GM12865 (cell line): ENCODE measurements at regions not wholly inside any gene's neighbourhood (a gene's known extent, or its start where the extent isn't known, plus 50 kb on each side); places are given as distances from the start of the nearest gene placed in this dataset.
"Not testable (repeated sequence)": the region's sequence is repeated elsewhere in the genome, so short reads cannot be mapped to it uniquely, and the experiment has no call there.

Source experiments
- DNase-seq: peaks from one replicate; pipeline ENCODE4 v3.0.0; 2010; ENCODE audit warnings: low read depth
- H3K4me3 ChIP-seq: 2 replicates; pipeline ENCODE4 v1.5.1; 2011; ENCODE audit warnings: mild to moderate bottlenecking, low read depth, low read length, control low read depth
- TF ChIP-seq, protein P1 (sequence below): IDR thresholded peaks from 2 replicates; pipeline ENCODE4 v1.5.1; 2011; ENCODE audit warnings: low read length, control low read depth, low read depth, inconsistent platforms; ENCODE audit not compliant: insufficient read depth; ENCODE audit errors: missing control alignments

DNA sequence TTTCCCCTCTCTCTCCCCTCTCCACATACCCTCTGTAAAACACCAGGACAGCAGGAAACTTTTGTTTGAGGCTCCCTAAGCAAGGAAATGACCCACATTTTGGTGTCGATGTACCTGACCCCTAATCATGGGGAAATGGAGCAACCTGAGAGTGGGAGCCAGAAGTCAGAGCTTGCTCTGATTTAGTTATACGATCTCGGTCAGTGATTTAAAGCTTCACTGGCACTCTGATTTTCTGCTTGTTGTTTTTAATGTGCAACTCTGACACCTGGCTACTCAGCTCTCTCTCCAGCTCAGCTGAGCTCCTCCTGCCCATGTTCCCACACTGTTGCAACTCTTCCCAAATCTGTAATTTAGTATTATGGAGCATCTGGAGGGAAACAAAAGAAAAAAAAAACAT, 408.6 kb downstream of the ADAM29 start:
- H3K4me3 ChIP-seq: no peak overlapping the region
- DNase-seq: no peak
- TF ChIP-seq, protein P1, sequence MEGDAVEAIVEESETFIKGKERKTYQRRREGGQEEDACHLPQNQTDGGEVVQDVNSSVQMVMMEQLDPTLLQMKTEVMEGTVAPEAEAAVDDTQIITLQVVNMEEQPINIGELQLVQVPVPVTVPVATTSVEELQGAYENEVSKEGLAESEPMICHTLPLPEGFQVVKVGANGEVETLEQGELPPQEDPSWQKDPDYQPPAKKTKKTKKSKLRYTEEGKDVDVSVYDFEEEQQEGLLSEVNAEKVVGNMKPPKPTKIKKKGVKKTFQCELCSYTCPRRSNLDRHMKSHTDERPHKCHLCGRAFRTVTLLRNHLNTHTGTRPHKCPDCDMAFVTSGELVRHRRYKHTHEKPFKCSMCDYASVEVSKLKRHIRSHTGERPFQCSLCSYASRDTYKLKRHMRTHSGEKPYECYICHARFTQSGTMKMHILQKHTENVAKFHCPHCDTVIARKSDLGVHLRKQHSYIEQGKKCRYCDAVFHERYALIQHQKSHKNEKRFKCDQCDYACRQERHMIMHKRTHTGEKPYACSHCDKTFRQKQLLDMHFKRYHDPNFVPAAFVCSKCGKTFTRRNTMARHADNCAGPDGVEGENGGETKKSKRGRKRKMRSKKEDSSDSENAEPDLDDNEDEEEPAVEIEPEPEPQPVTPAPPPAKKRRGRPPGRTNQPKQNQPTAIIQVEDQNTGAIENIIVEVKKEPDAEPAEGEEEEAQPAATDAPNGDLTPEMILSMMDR: no peak

DNA sequence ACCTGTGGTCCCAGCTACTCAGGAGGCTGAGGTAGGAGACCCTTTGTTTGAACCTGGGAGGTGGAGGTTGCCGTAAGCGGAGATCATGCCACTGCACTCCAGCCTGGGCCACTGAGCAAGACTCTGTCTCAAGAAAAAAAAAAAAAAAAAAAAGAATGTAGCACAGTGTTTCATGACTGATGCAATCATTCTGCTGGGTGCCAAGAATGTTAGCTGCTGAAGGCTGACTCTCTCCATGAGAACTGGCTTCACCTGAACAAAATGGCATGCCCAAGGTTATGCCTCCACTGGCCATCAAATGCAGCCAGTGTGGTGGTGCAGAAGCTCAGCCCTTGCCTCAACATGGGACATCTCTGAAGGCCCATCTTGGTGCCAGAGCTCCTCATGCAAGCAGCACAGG, 412.1 kb downstream of the ADAM29 start:
- TF ChIP-seq, protein P1: no peak
- DNase-seq: no peak
- no peak overlapping the region for H3K4me3 ChIP-seq

DNA sequence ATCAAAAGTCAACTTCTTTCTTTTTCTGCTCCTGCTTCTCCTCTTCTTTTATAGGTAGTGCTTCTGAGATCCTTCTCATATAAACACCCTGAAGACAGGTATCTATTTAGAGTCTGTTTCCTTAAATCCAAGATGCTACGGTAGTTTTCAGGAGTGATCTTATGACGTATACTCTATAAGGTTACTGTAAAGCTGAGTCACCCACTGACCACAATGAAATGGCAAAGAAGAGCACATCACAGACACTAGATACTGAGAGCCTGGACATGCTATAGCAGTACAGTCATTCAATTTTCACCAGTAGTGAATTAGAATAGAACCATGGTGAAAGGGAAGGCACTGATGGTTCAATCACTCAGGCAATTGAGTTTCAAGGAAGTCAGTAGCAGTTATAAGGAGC, 412.5 kb downstream of the ADAM29 start:
- TF ChIP-seq, protein P1: no peak
- no peak for DNase-seq
- no peak overlapping the region for H3K4me3 ChIP-seq

DNA sequence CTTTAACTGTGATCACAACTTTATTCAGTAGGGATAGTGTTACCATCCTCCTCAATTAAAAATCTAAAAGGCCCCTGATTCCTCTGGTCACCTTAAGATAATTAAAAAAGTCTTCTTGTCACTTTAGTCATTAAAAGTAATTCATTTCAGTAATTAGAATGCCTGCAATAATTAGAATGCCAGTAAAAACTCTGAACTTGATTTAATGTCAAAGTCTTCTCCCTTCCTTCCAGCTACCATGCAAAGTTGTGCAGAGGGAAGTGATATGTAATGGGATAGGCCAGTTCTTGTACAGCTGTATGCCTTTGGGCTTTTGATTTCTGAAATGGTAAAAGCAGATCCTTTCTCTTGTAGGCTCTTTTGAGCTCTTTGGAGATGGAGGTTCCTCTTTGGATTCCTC, 417.2 kb downstream of the ADAM29 start:
- DNase-seq: no peak
- TF ChIP-seq, protein P1: no peak
- H3K4me3 ChIP-seq: no peak overlapping the region

DNA sequence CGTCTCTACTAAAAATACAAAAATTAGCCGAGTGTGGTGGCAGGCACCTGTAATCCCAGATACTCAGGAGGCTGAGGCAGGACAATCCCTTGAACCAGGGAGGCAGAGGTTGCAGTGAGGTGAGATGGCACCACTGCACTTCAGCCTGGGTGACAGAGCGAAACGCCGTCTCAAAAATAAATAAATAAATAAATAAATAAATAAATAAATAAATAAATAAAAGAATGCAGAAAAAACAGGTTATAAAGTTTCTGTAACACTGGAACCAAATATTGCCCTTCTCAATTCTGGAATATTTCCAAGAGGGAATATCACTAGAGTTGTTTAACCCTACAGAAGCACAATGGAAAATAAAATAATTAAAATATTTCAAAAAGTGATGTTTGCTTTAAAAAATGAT, 418.4 kb downstream of the ADAM29 start:
- DNase-seq, H3K4me3 ChIP-seq: not testable (repeated sequence)

DNA sequence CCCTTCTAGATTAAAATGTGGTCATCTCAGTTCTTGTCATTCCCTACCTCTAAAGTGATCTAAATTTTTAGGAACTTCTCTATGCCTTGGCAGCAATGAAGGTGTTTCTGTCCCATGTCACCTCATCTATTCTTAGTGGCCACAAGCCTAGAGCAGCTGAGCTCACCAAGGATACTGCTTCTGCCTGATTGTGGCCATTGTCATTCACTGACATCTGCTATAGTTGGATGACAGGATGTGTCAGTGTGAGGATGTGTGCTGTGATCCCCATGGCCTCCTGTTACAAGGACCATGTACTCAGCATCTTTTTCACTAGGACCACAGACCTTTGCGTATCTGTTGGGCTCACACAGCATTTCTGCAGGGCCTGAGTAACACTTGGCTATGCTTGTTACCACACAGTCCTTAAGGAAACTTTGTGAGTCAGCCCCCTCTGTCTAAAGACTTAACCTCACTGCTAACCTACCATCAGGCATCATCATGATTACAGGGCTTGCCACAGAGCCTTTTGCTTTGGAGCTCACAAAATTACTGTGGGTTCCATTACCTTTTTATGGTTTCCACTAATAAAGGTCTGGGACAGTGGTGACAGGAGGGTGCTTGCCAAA, 421.0 kb downstream of the ADAM29 start:
- TF ChIP-seq, protein P1: no peak
- DNase-seq: no peak
- no peak overlapping the region for H3K4me3 ChIP-seq

DNA sequence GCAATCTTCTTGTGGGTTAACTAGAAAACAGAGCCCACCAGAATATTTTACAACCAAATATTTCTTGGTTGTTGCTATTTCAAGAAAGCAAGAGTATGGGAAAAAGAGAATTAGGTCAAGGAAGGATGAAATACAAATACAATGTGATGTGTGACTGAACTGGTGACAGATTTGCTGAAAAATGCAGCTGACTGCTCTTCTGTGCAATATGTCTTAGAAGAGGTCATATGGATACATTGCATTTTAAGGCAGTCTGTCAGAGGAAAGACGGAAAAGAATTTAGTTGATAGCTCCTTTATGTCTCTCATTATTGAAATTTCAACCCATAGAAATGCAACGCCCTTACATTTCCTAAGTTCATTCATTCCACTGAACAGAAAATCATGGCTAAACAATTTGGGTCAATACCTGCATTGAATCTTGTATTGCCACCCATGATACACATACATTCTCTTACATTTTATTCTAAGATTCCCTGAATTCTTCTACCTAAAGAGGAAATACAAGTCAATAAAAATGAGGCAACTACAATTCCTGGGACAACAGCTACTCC, 423.1 kb downstream of the ADAM29 start:
- DNase-seq: no peak
- H3K4me3 ChIP-seq: no peak overlapping the region
- TF ChIP-seq, protein P1: no peak
